Sigmoid colon (tissue), 4 donors: ENCODE measurements at regions not wholly inside any gene's neighbourhood (a gene's known extent, or its start where the extent isn't known, plus 50 kb on each side); places are given as distances from the start of the nearest gene placed in this dataset.

ENCODE experiments used
- CTCF ChIP-seq, 4 experiments: fragments of 450-650 bp in 3 of 4; fragments of 200-600 bp in 1 of 4; IDR thresholded peaks; one replicate each; pipeline ENCODE4 v1.5.1; 2016 to 2019; ENCODE audit warnings: antibody characterized with exemption in 4 of 4, mild to moderate bottlenecking in 3 of 4, moderate library complexity in 2 of 4
- EP300 ChIP-seq, 4 donors: sonication (generic); formaldehyde crosslinking; IDR thresholded peaks; one replicate each; pipeline ENCODE4 v1.6.1; 2017; ENCODE audit warnings: antibody characterized with exemption in 4 of 4
- POLR2A ChIP-seq, 2 donors: fragments of 450-650 bp; IDR thresholded peaks; one replicate each; pipeline ENCODE4 v1.6.1; 2016; ENCODE audit warnings: antibody characterized with exemption in 2 of 2, mild to moderate bottlenecking in 2 of 2, moderate library complexity in 2 of 2

GRCh38 chr11:16612566-16613261, 125.7 kb upstream of the C11orf58 start:
- TF ChIP-seq CTCF (IDR thresholded peaks at IDR 0.05) = no peak
- TF ChIP-seq POLR2A (IDR thresholded peaks at IDR 0.05) = no peak
- no peak for TF ChIP-seq EP300 (IDR thresholded peaks at IDR 0.05)
